ENCODE measurements at regions not wholly inside any gene's neighbourhood (a gene's known extent, or its start where the extent isn't known, plus 50 kb on each side); places are given as distances from the start of the nearest gene placed in this dataset.

DNA sequence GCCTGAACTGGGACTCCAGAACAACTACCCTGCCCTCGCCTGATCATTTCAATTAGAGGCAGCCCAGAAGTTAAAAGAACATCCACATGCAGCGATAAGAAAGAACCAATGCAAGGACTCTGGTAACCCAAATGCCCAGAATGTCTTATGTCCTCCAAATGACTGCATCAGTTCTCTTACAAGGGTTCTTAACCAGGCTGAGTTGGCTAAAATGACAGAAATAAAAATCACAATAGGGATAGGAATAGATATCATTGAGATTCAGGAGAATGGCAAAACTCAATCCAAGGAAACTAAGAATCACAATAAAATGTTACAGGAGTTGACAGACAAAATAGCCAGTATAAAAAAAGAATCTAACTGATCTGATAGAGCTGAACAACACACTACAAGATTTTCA is 80.1 kb upstream of the PTGFR start:
- TF ChIP-seq POLR2A (IDR thresholded peaks at IDR 0.05) = no peak
- TF ChIP-seq, protein P1, sequence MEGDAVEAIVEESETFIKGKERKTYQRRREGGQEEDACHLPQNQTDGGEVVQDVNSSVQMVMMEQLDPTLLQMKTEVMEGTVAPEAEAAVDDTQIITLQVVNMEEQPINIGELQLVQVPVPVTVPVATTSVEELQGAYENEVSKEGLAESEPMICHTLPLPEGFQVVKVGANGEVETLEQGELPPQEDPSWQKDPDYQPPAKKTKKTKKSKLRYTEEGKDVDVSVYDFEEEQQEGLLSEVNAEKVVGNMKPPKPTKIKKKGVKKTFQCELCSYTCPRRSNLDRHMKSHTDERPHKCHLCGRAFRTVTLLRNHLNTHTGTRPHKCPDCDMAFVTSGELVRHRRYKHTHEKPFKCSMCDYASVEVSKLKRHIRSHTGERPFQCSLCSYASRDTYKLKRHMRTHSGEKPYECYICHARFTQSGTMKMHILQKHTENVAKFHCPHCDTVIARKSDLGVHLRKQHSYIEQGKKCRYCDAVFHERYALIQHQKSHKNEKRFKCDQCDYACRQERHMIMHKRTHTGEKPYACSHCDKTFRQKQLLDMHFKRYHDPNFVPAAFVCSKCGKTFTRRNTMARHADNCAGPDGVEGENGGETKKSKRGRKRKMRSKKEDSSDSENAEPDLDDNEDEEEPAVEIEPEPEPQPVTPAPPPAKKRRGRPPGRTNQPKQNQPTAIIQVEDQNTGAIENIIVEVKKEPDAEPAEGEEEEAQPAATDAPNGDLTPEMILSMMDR (IDR thresholded peaks at IDR 0.05 in 8 of 11, conservative IDR thresholded peaks at IDR 0.05 in 3 of 11) = no peak

Measured in spleen (tissue), 7 donors.